Activated T-helper 17 cell treated with anti-CD3 and anti-CD28 coated beads, Interleukin-2, amount 50 U/mL, for 72 hours (primary cell): ENCODE measurements at regions not wholly inside any gene's neighbourhood (a gene's known extent, or its start where the extent isn't known, plus 50 kb on each side); places are given as distances from the start of the nearest gene placed in this dataset.

Source experiments
- ATAC-seq: fragments of 150-1000 bp; cut with Tn5 transposase; replicated peaks from 2 replicates; pipeline ENCODE4 v1.10.0; 2021; ENCODE audit warnings: mild to moderate bottlenecking, moderate library complexity
- H3K27ac Mint-ChIP-seq: one replicate; pipeline ENCODE4 v1.8.0; 2022; ENCODE audit warnings: mixed read lengths
- H3K27me3 Mint-ChIP-seq: one replicate; pipeline ENCODE4 v1.8.0; 2022; ENCODE audit warnings: mixed read lengths
- H3K36me3 Mint-ChIP-seq: one replicate; pipeline ENCODE4 v1.8.0; 2022; ENCODE audit warnings: low read depth, mild to moderate bottlenecking, mixed read lengths
- H3K4me1 Mint-ChIP-seq: one replicate; pipeline ENCODE4 v1.8.0; 2022; ENCODE audit warnings: mixed read lengths
- H3K4me3 Mint-ChIP-seq: one replicate; pipeline ENCODE4 v1.8.0; 2022; ENCODE audit warnings: mild to moderate bottlenecking, mixed read lengths
- H3K9me3 Mint-ChIP-seq: one replicate; pipeline ENCODE4 v1.8.0; 2022; ENCODE audit warnings: mixed read lengths

DNA sequence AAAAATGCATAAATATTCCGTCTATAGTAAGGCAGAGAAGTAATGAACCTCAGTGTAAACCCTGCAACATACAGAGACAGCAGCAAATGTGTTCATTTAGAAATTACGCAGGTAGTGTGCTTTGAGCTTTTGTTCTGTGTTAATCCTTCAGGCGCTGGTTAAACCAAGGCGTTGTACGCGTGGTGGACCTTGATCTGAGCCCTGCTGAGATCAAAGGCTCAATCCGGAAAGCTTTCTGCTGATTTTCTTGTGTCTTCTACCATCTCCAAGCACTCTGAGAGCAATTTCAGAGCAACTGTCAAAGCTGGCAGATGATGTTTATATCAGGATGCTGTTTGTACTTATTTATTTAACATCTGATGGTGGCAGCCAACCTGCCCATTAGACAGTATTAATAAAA lies 382.8 kb downstream of the CDH26 start:
- H3K27me3 Mint-ChIP-seq: peaks cover 11% of the 10 kb centered on the region
- H3K4me3 Mint-ChIP-seq: no peak overlapping the region
- ATAC-seq: no peak
- no peaks in the 10 kb centered on the region for H3K36me3 Mint-ChIP-seq
- no peaks in the 10 kb centered on the region for H3K9me3 Mint-ChIP-seq
- H3K4me1 Mint-ChIP-seq: no peaks in the 10 kb centered on the region
- H3K27ac Mint-ChIP-seq: no peak overlapping the region

- H3K4me1 Mint-ChIP-seq: no peaks in the 10 kb centered on the region
- H3K36me3 Mint-ChIP-seq: no peaks in the 10 kb centered on the region
- H3K27ac Mint-ChIP-seq: no peak overlapping the region
- no peaks in the 10 kb centered on the region for H3K9me3 Mint-ChIP-seq
- no peak overlapping the region for H3K4me3 Mint-ChIP-seq
- ATAC-seq: no peak
- H3K27me3 Mint-ChIP-seq: peaks cover 7% of the 10 kb centered on the region
Observed at GRCh38 chr20:60345106-60345505, 386.9 kb downstream of the CDH26 start.

- Mint-ChIP-seq H3K27me3 (peaks cover 4% of the 10 kb centered on the region), H3K9me3 (no peaks in the 10 kb centered on the region), H3K4me1 (no peaks in the 10 kb centered on the region), H3K4me3 (no peak overlapping the region), H3K27ac (no peak overlapping the region), H3K36me3 (no peaks in the 10 kb centered on the region)
- ATAC-seq: no peak
Observed at GRCh38 chr20:60349418-60349817, 391.2 kb downstream of the CDH26 start.

DNA sequence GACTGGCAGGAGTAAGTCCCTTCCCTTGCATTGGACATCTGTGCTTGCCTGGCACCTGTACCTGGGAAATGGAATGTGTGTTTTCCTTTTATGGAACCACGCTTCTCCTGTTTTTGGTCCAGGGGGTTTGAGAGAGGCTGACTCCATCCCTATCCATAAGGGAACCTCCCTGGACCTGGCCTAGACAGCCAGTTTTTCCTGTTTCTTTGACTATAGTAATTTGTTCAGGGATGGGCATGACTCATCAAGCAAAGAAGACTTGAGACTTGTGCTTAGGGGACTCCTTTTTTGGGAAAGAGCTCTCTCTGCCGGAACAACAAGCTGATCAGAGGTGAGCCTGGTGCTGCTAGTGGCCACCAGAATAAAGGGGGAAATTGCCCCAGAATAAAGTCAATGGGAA lies 393.8 kb downstream of the CDH26 start:
- no peaks in the 10 kb centered on the region for H3K36me3 Mint-ChIP-seq
- peaks cover 2% of the 10 kb centered on the region for H3K27me3 Mint-ChIP-seq
- H3K4me3 Mint-ChIP-seq: no peak overlapping the region
- no peaks in the 10 kb centered on the region for H3K4me1 Mint-ChIP-seq
- ATAC-seq: no peak
- H3K27ac Mint-ChIP-seq: no peak overlapping the region
- no peaks in the 10 kb centered on the region for H3K9me3 Mint-ChIP-seq

DNA sequence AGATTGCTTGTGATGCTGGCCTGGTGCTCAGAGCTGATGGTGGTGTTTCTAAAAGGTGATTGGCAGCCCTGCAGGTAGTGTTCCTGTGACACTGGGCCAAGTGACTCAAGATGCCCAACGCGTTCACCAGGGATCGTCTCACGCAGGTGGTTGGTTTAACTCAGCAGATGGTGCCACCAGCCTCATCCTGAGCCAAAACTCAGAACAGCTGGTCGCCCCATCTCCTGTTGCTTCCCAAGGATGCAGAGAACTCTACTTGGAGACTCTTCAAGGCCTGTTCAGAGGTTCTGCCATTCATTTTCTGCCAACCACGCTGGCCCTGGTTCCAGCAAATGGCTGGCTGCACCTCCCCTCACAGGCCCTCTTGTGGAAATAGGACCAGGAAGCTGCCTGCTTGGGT lies 394.4 kb downstream of the CDH26 start:
- H3K9me3 Mint-ChIP-seq: no peaks in the 10 kb centered on the region
- no peaks in the 10 kb centered on the region for H3K4me1 Mint-ChIP-seq
- no peak overlapping the region for H3K27ac Mint-ChIP-seq
- H3K27me3 Mint-ChIP-seq: no peaks in the 10 kb centered on the region
- H3K4me3 Mint-ChIP-seq: no peak overlapping the region
- no peaks in the 10 kb centered on the region for H3K36me3 Mint-ChIP-seq
- no peak for ATAC-seq

DNA sequence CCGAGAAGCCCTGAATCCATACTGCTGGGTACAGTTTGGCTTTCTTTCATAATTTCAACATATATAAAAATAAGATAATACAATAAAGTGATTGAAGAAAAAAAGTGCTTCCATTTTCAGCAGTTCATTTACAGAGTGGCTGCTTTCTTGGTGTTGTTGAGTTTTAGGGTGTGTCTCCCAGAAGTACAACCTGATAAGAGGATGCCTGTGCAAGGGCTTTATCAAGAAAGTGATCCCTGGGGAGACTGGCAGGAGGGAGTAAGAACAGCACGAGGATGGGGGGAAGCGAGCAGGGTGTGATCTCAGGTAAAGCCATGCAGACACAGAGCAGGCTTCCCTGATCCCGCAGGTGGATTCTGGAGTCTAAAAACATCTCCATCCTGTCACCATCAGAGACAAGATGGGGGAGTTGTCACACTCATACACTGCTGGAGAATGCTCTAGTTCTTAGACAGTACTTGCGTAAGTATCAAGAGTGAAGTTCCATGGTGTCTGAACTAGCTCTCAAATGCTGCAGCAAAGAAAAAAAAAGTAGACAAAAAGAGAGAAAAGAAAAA lies 395.9 kb downstream of the CDH26 start:
- no peaks in the 10 kb centered on the region for H3K27me3 Mint-ChIP-seq
- H3K27ac Mint-ChIP-seq: no peak overlapping the region
- H3K9me3 Mint-ChIP-seq: no peaks in the 10 kb centered on the region
- ATAC-seq: no peak
- H3K4me3 Mint-ChIP-seq: no peak overlapping the region
- no peaks in the 10 kb centered on the region for H3K36me3 Mint-ChIP-seq
- no peaks in the 10 kb centered on the region for H3K4me1 Mint-ChIP-seq

- H3K27ac Mint-ChIP-seq: no peak overlapping the region
- no peaks in the 10 kb centered on the region for H3K4me1 Mint-ChIP-seq
- H3K9me3 Mint-ChIP-seq: no peaks in the 10 kb centered on the region
- no peaks in the 10 kb centered on the region for H3K36me3 Mint-ChIP-seq
- no peak for ATAC-seq
- H3K27me3 Mint-ChIP-seq: no peaks in the 10 kb centered on the region
- H3K4me3 Mint-ChIP-seq: no peak overlapping the region
Observed at GRCh38 chr20:60358101-60358500, 399.9 kb downstream of the CDH26 start.

GRCh38 chr20:60359010-60359409 lies 400.8 kb downstream of the CDH26 start:
- Mint-ChIP-seq H3K9me3 (no peaks in the 10 kb centered on the region), H3K4me3 (no peak overlapping the region), H3K27me3 (no peaks in the 10 kb centered on the region), H3K4me1 (no peaks in the 10 kb centered on the region), H3K36me3 (no peaks in the 10 kb centered on the region), H3K27ac (no peak overlapping the region)
- no peak for ATAC-seq

GRCh38 chr20:60361761-60362395 lies 403.7 kb downstream of the CDH26 start:
- no peaks in the 10 kb centered on the region for H3K4me1 Mint-ChIP-seq
- H3K4me3 Mint-ChIP-seq: no peak overlapping the region
- no peak for ATAC-seq
- no peaks in the 10 kb centered on the region for H3K9me3 Mint-ChIP-seq
- no peaks in the 10 kb centered on the region for H3K27me3 Mint-ChIP-seq
- H3K36me3 Mint-ChIP-seq: no peaks in the 10 kb centered on the region
- H3K27ac Mint-ChIP-seq: no peak overlapping the region

DNA sequence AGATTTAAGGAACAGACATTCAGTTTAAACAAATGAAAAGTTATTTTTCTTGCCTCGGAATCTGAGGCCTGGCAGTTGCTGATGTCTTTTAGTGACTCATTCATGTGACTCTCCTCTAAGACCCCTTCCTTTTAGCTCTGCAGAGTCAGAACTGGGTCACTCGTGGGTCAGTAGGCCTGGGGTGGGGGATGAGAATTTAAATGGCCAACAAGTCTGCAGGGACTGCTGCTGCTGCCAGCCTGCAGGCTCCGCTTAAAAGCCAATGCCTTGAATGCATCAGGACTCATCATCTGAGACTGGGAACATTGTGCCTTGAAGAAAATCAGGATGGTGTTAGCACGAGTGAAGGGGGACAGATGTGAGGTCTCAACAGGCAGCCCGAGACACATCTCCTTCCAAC lies 404.3 kb downstream of the CDH26 start:
- H3K27ac Mint-ChIP-seq: no peak overlapping the region
- no peak for ATAC-seq
- H3K4me1 Mint-ChIP-seq: no peaks in the 10 kb centered on the region
- no peaks in the 10 kb centered on the region for H3K27me3 Mint-ChIP-seq
- H3K4me3 Mint-ChIP-seq: no peak overlapping the region
- H3K9me3 Mint-ChIP-seq: no peaks in the 10 kb centered on the region
- no peaks in the 10 kb centered on the region for H3K36me3 Mint-ChIP-seq

DNA sequence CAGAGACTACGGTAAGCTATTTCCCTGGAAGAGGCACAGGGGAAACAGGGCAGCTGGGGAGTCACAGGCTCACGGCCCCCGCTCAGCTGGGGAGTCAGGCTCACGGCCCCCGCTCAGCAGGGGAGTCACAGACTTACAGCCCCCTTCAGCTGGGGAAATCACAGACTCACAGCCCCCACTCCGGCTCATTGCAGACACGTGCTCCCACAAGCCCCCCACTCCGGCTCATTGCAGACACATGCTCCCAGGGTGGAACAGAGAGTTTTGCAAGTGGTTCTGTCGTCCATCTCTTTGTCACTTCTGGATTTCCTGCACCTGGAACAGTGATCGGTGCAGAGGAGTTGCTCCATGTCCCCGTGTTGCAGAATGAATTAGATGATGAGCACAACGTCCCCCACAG lies 405.5 kb downstream of the CDH26 start:
- peaks cover 3% of the 10 kb centered on the region for H3K27me3 Mint-ChIP-seq
- no peak for ATAC-seq
- no peaks in the 10 kb centered on the region for H3K4me1 Mint-ChIP-seq
- H3K27ac Mint-ChIP-seq: no peak overlapping the region
- no peak overlapping the region for H3K4me3 Mint-ChIP-seq
- no peaks in the 10 kb centered on the region for H3K36me3 Mint-ChIP-seq
- H3K9me3 Mint-ChIP-seq: no peaks in the 10 kb centered on the region

- H3K9me3 Mint-ChIP-seq: no peaks in the 10 kb centered on the region
- no peak overlapping the region for H3K27ac Mint-ChIP-seq
- ATAC-seq: no peak
- no peaks in the 10 kb centered on the region for H3K36me3 Mint-ChIP-seq
- H3K27me3 Mint-ChIP-seq: peaks cover 3% of the 10 kb centered on the region
- H3K4me3 Mint-ChIP-seq: no peak overlapping the region
- H3K4me1 Mint-ChIP-seq: no peaks in the 10 kb centered on the region
Observed at GRCh38 chr20:60365064-60365666, 406.9 kb downstream of the CDH26 start.

DNA sequence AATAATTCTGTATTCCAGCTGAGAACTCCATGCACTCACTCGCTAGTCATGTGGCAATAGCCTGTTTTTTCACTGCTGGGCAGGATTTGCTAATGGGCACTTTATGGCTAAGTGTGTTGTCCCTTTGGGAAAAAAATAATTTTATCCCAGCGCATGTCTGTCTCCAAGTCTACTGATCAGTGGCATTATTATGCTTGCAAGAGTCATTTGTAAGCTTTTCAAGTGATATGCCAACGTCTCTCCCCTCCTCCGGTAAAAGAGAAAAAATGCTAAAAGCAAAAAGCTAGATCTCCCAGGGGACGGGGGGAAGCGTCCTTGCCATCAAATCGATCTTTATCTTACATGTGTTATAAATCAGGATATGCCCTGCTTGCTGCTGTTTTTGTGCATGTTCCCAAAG lies 407.7 kb downstream of the CDH26 start:
- Mint-ChIP-seq H3K27ac (no peak overlapping the region), H3K9me3 (no peaks in the 10 kb centered on the region)

GRCh38 chr20:60371384-60371783 lies 413.2 kb downstream of the CDH26 start:
- Mint-ChIP-seq H3K4me3 (no peak overlapping the region), H3K9me3 (no peaks in the 10 kb centered on the region), H3K36me3 (no peaks in the 10 kb centered on the region), H3K27ac (no peak overlapping the region), H3K4me1 (no peaks in the 10 kb centered on the region), H3K27me3 (peaks cover 10% of the 10 kb centered on the region)
- no peak for ATAC-seq

More for the DNA sequence above, 407.7 kb downstream of the CDH26 start:
- Mint-ChIP-seq H3K27me3 (peaks cover 3% of the 10 kb centered on the region), H3K36me3 (no peaks in the 10 kb centered on the region), H3K4me3 (no peak overlapping the region), H3K4me1 (no peaks in the 10 kb centered on the region)
- ATAC-seq: no peak

DNA sequence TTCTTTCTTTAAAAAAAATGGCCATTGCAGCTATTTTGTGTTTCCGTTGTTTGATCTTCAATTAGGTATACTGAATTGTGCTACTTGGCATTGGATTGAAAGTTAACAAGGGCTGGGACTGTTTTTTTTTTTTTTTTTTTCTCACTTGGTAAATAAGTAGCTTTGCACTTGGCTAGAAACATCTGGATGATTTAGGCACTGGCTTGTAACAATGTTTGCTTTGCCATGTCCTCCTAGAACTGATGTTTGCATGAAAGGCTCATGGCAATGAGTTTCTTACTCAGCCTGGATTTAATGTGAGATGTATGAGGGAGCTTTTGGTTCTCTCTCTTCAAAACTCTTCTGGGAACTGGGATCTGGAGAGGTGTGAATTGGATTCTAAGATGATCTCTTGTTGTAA lies 414.1 kb downstream of the CDH26 start:
- Mint-ChIP-seq H3K36me3 (no peaks in the 10 kb centered on the region), H3K4me3 (no peak overlapping the region), H3K4me1 (no peaks in the 10 kb centered on the region), H3K27ac (no peak overlapping the region), H3K27me3 (peaks cover 16% of the 10 kb centered on the region), H3K9me3 (no peaks in the 10 kb centered on the region)
- no peak for ATAC-seq
